H1 (cell line): ENCODE measurements at regions not wholly inside any gene's neighbourhood (a gene's known extent, or its start where the extent isn't known, plus 50 kb on each side); places are given as distances from the start of the nearest gene placed in this dataset.

Experiments
- CBX5 ChIP-seq: fragments of 300-800, 300-1000 bp; sonication (generic); IDR thresholded peaks from 2 replicates; pipeline ENCODE4 v1.7.1; 2016; ENCODE audit warnings: antibody characterized with exemption, low read length, low read depth
- FOSL1 ChIP-seq: IDR thresholded peaks from 2 replicates; pipeline ENCODE4 v1.6.1; 2011; ENCODE audit warnings: mild to moderate bottlenecking, low read depth, low read length, moderate library complexity; ENCODE audit not compliant: insufficient read depth
- JUND ChIP-seq: IDR thresholded peaks from 2 replicates; pipeline ENCODE4 v1.6.1; 2011; ENCODE audit warnings: mild to moderate bottlenecking, improper control_type of control experiment, low read length
- KDM5A ChIP-seq: fragments of 200-600 bp; IDR thresholded peaks from 2 replicates; pipeline ENCODE4 v1.7.1; 2012; ENCODE audit warnings: mild to moderate bottlenecking, low read length, inconsistent platforms, mixed read lengths
- RXRA ChIP-seq: IDR thresholded peaks from 2 replicates; pipeline ENCODE4 v1.6.1; 2011; ENCODE audit warnings: low read depth, mild to moderate bottlenecking, low read length, moderate library complexity; ENCODE audit not compliant: insufficient read depth
- SAP30 ChIP-seq: fragments of 300-600 bp; sonication (generic); IDR thresholded peaks from 2 replicates; pipeline ENCODE4 v1.7.1; 2012; ENCODE audit warnings: low read length, moderate library complexity, mild to moderate bottlenecking, inconsistent platforms; ENCODE audit not compliant: insufficient read depth, insufficient replicate concordance
- SP2 ChIP-seq: IDR thresholded peaks from 2 replicates; pipeline ENCODE4 v1.6.1; 2012; ENCODE audit warnings: mild to moderate bottlenecking, low read length, inconsistent platforms
- TEAD4 ChIP-seq: IDR thresholded peaks from 2 replicates; pipeline ENCODE4 v1.6.1; 2012; ENCODE audit warnings: low read depth, low read length, inconsistent platforms, mixed read lengths
- TF ChIP-seq, protein P1 (sequence below): fragments of 300-600 bp; sonication (generic); IDR thresholded peaks from 2 replicates; pipeline ENCODE4 v1.7.1; 2012; ENCODE audit warnings: low read length, moderate library complexity, mild to moderate bottlenecking, inconsistent platforms; ENCODE audit not compliant: insufficient replicate concordance
- TF ChIP-seq, protein P2 (sequence below): IDR thresholded peaks from 2 replicates; pipeline ENCODE4 v1.6.1; 2011; ENCODE audit warnings: low read length, improper control_type of control experiment
- TF ChIP-seq, protein P3 (sequence below): IDR thresholded peaks from 2 replicates; pipeline ENCODE4 v1.6.1; 2011; ENCODE audit warnings: low read depth, mild to moderate bottlenecking, low read length; ENCODE audit not compliant: insufficient read depth

DNA sequence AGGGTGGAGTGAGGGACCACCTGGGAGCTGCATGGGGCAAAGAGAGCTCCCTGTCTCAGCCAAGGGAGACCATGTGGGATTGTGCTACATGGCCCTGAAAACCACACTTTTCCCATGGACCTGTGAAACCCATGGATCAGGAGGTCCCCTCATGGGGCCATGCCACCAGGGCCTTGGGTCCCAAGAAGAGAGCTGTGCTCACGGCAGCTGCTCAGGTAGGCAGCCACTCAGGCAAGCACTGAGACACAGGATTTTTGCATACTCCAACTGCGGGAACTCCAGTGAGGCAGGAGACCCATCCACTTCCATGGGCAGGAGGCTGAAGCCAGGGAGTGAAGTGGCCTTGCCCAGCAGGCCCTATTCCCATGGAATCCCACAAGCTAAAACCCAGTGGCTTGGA lies 190.0 kb downstream of the KCNA4 start (continued):
- TF ChIP-seq, protein P1, sequence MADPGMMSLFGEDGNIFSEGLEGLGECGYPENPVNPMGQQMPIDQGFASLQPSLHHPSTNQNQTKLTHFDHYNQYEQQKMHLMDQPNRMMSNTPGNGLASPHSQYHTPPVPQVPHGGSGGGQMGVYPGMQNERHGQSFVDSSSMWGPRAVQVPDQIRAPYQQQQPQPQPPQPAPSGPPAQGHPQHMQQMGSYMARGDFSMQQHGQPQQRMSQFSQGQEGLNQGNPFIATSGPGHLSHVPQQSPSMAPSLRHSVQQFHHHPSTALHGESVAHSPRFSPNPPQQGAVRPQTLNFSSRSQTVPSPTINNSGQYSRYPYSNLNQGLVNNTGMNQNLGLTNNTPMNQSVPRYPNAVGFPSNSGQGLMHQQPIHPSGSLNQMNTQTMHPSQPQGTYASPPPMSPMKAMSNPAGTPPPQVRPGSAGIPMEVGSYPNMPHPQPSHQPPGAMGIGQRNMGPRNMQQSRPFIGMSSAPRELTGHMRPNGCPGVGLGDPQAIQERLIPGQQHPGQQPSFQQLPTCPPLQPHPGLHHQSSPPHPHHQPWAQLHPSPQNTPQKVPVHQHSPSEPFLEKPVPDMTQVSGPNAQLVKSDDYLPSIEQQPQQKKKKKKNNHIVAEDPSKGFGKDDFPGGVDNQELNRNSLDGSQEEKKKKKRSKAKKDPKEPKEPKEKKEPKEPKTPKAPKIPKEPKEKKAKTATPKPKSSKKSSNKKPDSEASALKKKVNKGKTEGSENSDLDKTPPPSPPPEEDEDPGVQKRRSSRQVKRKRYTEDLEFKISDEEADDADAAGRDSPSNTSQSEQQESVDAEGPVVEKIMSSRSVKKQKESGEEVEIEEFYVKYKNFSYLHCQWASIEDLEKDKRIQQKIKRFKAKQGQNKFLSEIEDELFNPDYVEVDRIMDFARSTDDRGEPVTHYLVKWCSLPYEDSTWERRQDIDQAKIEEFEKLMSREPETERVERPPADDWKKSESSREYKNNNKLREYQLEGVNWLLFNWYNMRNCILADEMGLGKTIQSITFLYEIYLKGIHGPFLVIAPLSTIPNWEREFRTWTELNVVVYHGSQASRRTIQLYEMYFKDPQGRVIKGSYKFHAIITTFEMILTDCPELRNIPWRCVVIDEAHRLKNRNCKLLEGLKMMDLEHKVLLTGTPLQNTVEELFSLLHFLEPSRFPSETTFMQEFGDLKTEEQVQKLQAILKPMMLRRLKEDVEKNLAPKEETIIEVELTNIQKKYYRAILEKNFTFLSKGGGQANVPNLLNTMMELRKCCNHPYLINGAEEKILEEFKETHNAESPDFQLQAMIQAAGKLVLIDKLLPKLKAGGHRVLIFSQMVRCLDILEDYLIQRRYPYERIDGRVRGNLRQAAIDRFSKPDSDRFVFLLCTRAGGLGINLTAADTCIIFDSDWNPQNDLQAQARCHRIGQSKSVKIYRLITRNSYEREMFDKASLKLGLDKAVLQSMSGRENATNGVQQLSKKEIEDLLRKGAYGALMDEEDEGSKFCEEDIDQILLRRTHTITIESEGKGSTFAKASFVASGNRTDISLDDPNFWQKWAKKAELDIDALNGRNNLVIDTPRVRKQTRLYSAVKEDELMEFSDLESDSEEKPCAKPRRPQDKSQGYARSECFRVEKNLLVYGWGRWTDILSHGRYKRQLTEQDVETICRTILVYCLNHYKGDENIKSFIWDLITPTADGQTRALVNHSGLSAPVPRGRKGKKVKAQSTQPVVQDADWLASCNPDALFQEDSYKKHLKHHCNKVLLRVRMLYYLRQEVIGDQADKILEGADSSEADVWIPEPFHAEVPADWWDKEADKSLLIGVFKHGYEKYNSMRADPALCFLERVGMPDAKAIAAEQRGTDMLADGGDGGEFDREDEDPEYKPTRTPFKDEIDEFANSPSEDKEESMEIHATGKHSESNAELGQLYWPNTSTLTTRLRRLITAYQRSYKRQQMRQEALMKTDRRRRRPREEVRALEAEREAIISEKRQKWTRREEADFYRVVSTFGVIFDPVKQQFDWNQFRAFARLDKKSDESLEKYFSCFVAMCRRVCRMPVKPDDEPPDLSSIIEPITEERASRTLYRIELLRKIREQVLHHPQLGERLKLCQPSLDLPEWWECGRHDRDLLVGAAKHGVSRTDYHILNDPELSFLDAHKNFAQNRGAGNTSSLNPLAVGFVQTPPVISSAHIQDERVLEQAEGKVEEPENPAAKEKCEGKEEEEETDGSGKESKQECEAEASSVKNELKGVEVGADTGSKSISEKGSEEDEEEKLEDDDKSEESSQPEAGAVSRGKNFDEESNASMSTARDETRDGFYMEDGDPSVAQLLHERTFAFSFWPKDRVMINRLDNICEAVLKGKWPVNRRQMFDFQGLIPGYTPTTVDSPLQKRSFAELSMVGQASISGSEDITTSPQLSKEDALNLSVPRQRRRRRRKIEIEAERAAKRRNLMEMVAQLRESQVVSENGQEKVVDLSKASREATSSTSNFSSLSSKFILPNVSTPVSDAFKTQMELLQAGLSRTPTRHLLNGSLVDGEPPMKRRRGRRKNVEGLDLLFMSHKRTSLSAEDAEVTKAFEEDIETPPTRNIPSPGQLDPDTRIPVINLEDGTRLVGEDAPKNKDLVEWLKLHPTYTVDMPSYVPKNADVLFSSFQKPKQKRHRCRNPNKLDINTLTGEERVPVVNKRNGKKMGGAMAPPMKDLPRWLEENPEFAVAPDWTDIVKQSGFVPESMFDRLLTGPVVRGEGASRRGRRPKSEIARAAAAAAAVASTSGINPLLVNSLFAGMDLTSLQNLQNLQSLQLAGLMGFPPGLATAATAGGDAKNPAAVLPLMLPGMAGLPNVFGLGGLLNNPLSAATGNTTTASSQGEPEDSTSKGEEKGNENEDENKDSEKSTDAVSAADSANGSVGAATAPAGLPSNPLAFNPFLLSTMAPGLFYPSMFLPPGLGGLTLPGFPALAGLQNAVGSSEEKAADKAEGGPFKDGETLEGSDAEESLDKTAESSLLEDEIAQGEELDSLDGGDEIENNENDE = no peak
- no peak for TF ChIP-seq CBX5
- no peak for TF ChIP-seq FOSL1
- TF ChIP-seq KDM5A = no peak
- TF ChIP-seq SP2 = no peak
- no peak for TF ChIP-seq SAP30
- TF ChIP-seq, protein P2, sequence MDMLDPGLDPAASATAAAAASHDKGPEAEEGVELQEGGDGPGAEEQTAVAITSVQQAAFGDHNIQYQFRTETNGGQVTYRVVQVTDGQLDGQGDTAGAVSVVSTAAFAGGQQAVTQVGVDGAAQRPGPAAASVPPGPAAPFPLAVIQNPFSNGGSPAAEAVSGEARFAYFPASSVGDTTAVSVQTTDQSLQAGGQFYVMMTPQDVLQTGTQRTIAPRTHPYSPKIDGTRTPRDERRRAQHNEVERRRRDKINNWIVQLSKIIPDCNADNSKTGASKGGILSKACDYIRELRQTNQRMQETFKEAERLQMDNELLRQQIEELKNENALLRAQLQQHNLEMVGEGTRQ = no peak
- TF ChIP-seq JUND = no peak
- TF ChIP-seq, protein P3, sequence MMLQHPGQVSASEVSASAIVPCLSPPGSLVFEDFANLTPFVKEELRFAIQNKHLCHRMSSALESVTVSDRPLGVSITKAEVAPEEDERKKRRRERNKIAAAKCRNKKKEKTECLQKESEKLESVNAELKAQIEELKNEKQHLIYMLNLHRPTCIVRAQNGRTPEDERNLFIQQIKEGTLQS = no peak
- no peak for TF ChIP-seq TEAD4
- no peak for TF ChIP-seq RXRA
